ENCODE measurements at regions not wholly inside any gene's neighbourhood (a gene's known extent, or its start where the extent isn't known, plus 50 kb on each side); places are given as distances from the start of the nearest gene placed in this dataset.

- intact Hi-C loops (cut with micrococcal nuclease): no loop called here
- CTCF ChIA-PET: no interaction called here
- Mint-ChIP-seq H3K27ac (no peak overlapping the region), H3K4me1 (ENCODE audit: low read depth) (no peaks in the 10 kb centered on the region), H3K9me3 (no peaks in the 10 kb centered on the region), H3K36me3 (ENCODE audit: low read depth) (no peaks in the 10 kb centered on the region), H3K27me3 (ENCODE audit: low read depth) (peaks cover 2% of the 10 kb centered on the region), H3K4me3 (no peak overlapping the region)
- DNase-seq: no peak
Measured at GRCh38 chr22:49192857-49193250, 634.8 kb downstream of the BRD1 start.

GRCh38 chr22:49192180-49192856, 635.4 kb downstream of the BRD1 start:
- no peak overlapping the region for H3K4me3 Mint-ChIP-seq
- no peak overlapping the region for H3K27ac Mint-ChIP-seq
- H3K36me3 Mint-ChIP-seq (ENCODE audit: low read depth): no peaks in the 10 kb centered on the region
- CTCF ChIA-PET: no interaction called here
- peaks cover 2% of the 10 kb centered on the region for H3K27me3 Mint-ChIP-seq (ENCODE audit: low read depth)
- intact Hi-C loops (cut with micrococcal nuclease): no loop called here
- H3K4me1 Mint-ChIP-seq (ENCODE audit: low read depth): no peaks in the 10 kb centered on the region
- H3K9me3 Mint-ChIP-seq: no peaks in the 10 kb centered on the region
- DNase-seq: no peak

GRCh38 chr22:49191506-49191980, 636.1 kb downstream of the BRD1 start:
- no peak for DNase-seq
- CTCF ChIA-PET: no interaction called here
- Mint-ChIP-seq H3K36me3 (ENCODE audit: low read depth) (no peaks in the 10 kb centered on the region), H3K27me3 (ENCODE audit: low read depth) (peaks cover 6% of the 10 kb centered on the region), H3K9me3 (no peaks in the 10 kb centered on the region), H3K4me3 (no peak overlapping the region), H3K27ac (no peak overlapping the region), H3K4me1 (ENCODE audit: low read depth) (no peaks in the 10 kb centered on the region)
- intact Hi-C loops (cut with micrococcal nuclease): no loop called here

DNA sequence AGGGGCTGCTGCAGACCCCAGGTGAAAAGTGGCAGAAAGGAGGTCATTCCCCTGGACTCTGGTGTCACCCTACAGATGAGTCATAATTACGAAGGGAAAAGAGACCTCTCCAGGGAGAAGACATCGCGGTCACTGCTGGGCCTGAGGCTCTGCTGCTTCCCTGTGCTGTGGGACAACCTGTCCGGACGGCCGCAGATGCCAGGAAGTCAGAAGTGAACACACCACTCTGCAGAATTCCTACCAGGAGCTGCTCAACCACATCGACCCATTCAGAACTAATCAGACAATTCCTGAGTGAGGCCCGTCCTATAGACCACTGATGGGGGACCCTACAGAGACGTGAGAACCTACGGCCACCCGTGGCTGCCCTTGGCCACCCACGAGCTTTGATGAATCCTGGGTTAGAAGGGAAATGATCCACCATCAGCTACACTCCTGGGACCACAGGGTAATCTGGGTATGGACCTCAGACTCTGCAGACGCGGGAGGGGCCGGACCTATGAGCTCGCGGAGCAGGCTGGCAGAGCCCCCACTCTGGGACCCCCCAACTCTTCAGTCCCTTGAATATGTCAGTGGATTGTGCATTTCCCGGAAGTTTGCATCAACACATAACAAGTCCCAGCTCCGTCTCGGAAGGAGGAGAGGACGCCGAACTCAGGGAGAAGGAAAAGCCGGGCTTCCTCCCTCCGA, 636.7 kb downstream of the BRD1 start:
- Mint-ChIP-seq H3K9me3 (no peaks in the 10 kb centered on the region), H3K4me1 (ENCODE audit: low read depth) (no peaks in the 10 kb centered on the region), H3K27ac (no peak overlapping the region), H3K4me3 (no peak overlapping the region), H3K36me3 (ENCODE audit: low read depth) (no peaks in the 10 kb centered on the region), H3K27me3 (ENCODE audit: low read depth) (peaks cover 6% of the 10 kb centered on the region)
- DNase-seq: no peak
- intact Hi-C loops (cut with micrococcal nuclease): no loop called here
- CTCF ChIA-PET: no interaction called here

DNA sequence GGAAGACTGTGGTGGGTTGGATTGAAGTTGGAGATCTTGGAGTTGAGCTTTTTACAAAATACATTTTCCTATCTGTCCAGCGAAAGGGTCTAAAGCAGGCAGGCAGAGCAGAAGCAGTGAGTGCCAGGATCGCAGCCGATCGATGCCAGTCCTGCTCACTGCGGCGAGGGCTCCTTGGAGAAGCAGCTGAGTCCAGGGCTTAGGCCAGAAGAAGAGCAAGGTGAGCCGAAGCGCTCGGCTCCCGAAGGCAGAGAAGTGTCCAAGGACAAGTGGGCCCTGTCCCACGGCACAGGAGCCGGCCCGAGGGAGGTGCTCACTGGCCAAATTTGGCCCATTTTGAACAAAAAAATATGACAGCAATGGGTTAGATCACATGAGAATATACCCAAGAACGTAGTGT, 637.8 kb downstream of the BRD1 start:
- Mint-ChIP-seq H3K27me3 (ENCODE audit: low read depth) (peaks cover 6% of the 10 kb centered on the region), H3K4me3 (no peak overlapping the region), H3K36me3 (ENCODE audit: low read depth) (no peaks in the 10 kb centered on the region), H3K4me1 (ENCODE audit: low read depth) (no peaks in the 10 kb centered on the region), H3K9me3 (no peaks in the 10 kb centered on the region), H3K27ac (no peak overlapping the region)
- CTCF ChIA-PET: no interaction called here
- DNase-seq: no peak
- intact Hi-C loops (cut with micrococcal nuclease): no loop called here

GRCh38 chr22:49188591-49188990, 639.1 kb downstream of the BRD1 start:
- Mint-ChIP-seq H3K4me3 (no peak overlapping the region), H3K27ac (no peak overlapping the region), H3K27me3 (ENCODE audit: low read depth) (peaks cover 6% of the 10 kb centered on the region), H3K36me3 (ENCODE audit: low read depth) (no peaks in the 10 kb centered on the region), H3K4me1 (ENCODE audit: low read depth) (no peaks in the 10 kb centered on the region), H3K9me3 (no peaks in the 10 kb centered on the region)
- intact Hi-C loops (cut with micrococcal nuclease): no loop called here
- DNase-seq: no peak
- CTCF ChIA-PET: no interaction called here

DNA sequence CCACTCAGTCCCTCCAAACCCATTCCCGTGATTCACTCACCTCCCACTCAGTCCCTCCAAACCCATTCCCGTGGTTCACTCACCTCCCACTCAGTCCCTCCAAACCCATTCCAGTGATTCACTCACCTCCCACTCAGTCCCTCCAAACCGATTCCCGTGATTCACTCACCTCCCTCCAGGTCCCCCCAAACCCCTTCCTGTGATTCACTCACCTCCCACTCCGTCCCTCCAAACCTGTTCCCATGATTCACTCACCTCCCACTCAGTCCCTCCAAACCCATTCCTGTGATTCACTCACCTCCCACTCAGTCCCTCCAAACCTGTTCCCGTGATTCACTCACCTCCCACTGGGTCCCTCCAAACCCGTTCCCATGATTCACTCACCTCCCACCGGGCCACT, 639.6 kb downstream of the BRD1 start:
- no peak overlapping the region for H3K27ac Mint-ChIP-seq
- H3K9me3 Mint-ChIP-seq: no peaks in the 10 kb centered on the region
- no peak for DNase-seq
- intact Hi-C loops (cut with micrococcal nuclease): no loop called here
- CTCF ChIA-PET: no interaction called here
- H3K4me1 Mint-ChIP-seq (ENCODE audit: low read depth): no peaks in the 10 kb centered on the region
- no peaks in the 10 kb centered on the region for H3K36me3 Mint-ChIP-seq (ENCODE audit: low read depth)
- peaks cover 8% of the 10 kb centered on the region for H3K27me3 Mint-ChIP-seq (ENCODE audit: low read depth)
- no peak overlapping the region for H3K4me3 Mint-ChIP-seq

DNA sequence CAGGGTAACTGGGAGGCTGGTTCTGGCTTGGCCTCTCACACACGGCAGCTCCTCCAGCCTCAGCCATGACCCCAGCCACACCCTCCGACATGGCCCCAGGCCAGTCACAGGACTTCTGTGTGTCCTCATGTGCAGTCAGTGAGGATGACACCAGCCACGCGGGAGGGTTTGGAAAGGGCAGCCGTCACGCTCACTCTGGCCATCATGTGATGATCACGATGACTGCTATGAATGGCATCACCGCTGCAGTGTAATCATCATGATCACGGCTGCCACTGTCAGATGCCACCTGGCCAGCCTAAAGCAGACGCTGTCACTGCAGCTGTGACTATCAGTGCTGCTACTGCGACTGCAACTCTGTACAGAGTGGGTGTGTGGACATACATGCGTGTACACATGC, 640.9 kb downstream of the BRD1 start:
- intact Hi-C loops (cut with micrococcal nuclease): no loop called here
- Mint-ChIP-seq H3K27me3 (ENCODE audit: low read depth) (peaks cover 6% of the 10 kb centered on the region), H3K9me3 (no peaks in the 10 kb centered on the region), H3K27ac (no peak overlapping the region), H3K4me1 (ENCODE audit: low read depth) (no peaks in the 10 kb centered on the region), H3K4me3 (no peak overlapping the region), H3K36me3 (ENCODE audit: low read depth) (no peaks in the 10 kb centered on the region)
- no peak for DNase-seq
- CTCF ChIA-PET: no interaction called here

DNA sequence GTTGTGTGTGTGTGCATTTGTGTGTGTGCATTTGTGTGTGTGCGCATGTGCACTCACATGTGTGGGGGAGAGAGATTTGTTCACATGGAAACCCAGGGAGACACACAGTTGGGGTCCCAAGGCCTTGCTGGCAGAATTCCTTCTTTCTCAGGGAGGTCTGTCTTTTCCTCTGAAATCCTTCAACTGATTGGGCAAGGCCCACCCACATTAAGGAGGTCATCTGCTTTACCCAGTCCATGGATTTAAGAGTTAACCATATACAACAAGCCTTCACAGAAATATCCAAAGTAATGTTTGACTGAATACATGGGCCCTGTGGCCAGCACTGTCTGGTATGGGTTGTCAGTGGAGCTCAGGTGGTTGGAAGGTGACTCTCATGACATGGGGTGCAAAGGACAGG, 641.4 kb downstream of the BRD1 start:
- Mint-ChIP-seq H3K4me3 (no peak overlapping the region), H3K27ac (no peak overlapping the region), H3K4me1 (ENCODE audit: low read depth) (no peaks in the 10 kb centered on the region), H3K36me3 (ENCODE audit: low read depth) (no peaks in the 10 kb centered on the region), H3K9me3 (no peaks in the 10 kb centered on the region), H3K27me3 (ENCODE audit: low read depth) (peaks cover 5% of the 10 kb centered on the region)
- intact Hi-C loops (cut with micrococcal nuclease): no loop called here
- CTCF ChIA-PET: no interaction called here
- no peak for DNase-seq

GRCh38 chr22:49185312-49185969, 642.2 kb downstream of the BRD1 start:
- H3K27me3 Mint-ChIP-seq (ENCODE audit: low read depth): peaks cover 8% of the 10 kb centered on the region
- intact Hi-C loops (cut with micrococcal nuclease): no loop called here
- H3K27ac Mint-ChIP-seq: no peak overlapping the region
- H3K9me3 Mint-ChIP-seq: no peaks in the 10 kb centered on the region
- no peak for DNase-seq
- no peaks in the 10 kb centered on the region for H3K36me3 Mint-ChIP-seq (ENCODE audit: low read depth)
- CTCF ChIA-PET: no interaction called here
- no peak overlapping the region for H3K4me3 Mint-ChIP-seq
- no peaks in the 10 kb centered on the region for H3K4me1 Mint-ChIP-seq (ENCODE audit: low read depth)

GRCh38 chr22:49184736-49185135, 642.9 kb downstream of the BRD1 start:
- Mint-ChIP-seq H3K27ac (no peak overlapping the region), H3K36me3 (ENCODE audit: low read depth) (no peaks in the 10 kb centered on the region), H3K27me3 (ENCODE audit: low read depth) (peaks cover 10% of the 10 kb centered on the region), H3K4me3 (no peak overlapping the region), H3K4me1 (ENCODE audit: low read depth) (no peaks in the 10 kb centered on the region), H3K9me3 (no peaks in the 10 kb centered on the region)
- no peak for DNase-seq
- intact Hi-C loops (cut with micrococcal nuclease): no loop called here
- CTCF ChIA-PET: no interaction called here

DNA sequence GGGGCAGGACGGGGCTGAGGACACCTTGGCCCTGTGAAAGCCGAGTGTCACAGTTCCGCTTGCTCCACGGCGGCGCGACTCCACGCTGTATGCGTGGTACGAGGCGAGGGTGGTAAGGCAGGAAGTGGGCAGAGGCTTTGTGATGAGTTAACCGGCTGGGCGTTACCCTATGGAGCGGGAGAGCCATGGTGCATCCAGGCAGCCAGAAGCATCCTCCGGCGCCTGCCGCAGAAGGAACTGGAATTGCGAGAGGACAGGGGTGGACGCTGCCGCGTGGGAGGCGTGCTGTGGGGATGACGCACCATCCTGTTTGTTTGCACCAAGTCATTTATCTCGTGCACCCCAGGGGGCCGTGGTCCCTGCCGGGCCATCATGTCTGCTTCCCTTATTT, 643.9 kb downstream of the BRD1 start:
- intact Hi-C loops (cut with micrococcal nuclease): no loop called here
- Mint-ChIP-seq H3K9me3 (no peaks in the 10 kb centered on the region), H3K27ac (no peak overlapping the region), H3K36me3 (ENCODE audit: low read depth) (no peaks in the 10 kb centered on the region), H3K4me1 (ENCODE audit: low read depth) (no peaks in the 10 kb centered on the region), H3K27me3 (ENCODE audit: low read depth) (peaks cover 10% of the 10 kb centered on the region), H3K4me3 (no peak overlapping the region)
- CTCF ChIA-PET: no interaction called here
- no peak for DNase-seq

DNA sequence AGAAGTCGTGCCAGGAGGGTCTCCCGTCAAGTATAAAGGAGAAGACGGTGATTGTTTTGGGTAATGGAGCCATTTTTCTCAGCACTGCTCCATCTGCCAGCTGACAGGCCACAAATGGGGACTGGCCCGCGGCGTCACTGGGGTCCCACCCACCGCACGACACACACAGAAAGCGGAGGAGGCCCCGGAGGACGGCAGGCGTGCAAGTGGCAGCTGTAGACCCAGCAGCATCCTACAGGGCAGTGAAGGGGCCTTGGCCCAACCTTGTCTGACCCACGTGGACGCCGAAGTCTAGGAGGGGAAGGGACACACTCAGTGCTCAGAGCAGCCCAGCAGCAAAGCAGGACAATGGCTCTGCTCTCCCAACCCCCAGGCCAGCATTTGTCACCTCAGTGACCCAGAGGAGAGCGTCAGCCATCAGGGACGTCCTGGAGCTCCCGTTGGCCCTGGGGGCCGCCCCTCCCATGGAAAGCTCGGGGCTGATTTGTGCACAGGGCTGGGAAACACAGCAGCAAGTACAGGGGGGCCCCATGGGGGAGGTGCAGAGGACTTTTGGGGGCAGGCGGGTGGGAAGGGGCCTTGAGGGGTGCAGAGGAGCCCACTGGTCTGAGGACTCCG, 644.4 kb downstream of the BRD1 start:
- Mint-ChIP-seq H3K27me3 (ENCODE audit: low read depth) (peaks cover 10% of the 10 kb centered on the region), H3K9me3 (no peaks in the 10 kb centered on the region), H3K36me3 (ENCODE audit: low read depth) (no peaks in the 10 kb centered on the region), H3K27ac (no peak overlapping the region), H3K4me3 (no peak overlapping the region), H3K4me1 (ENCODE audit: low read depth) (no peaks in the 10 kb centered on the region)
- no peak for DNase-seq
- CTCF ChIA-PET: no interaction called here
- intact Hi-C loops (cut with micrococcal nuclease): no loop called here

All from activated naive CD4-positive, alpha-beta T cell treated with anti-CD3 and anti-CD28 coated beads for 36 hours (primary cell).